Adrenal gland (tissue), 9 donors: ENCODE measurements at regions not wholly inside any gene's neighbourhood (a gene's known extent, or its start where the extent isn't known, plus 50 kb on each side); places are given as distances from the start of the nearest gene placed in this dataset.

Experiments used
- DNase-seq, 7 donors: peaks; one replicate each; pipeline ENCODE4 v3.0.0-alpha.2; 2019 to 2020
- H3K27ac ChIP-seq, 5 donors: fragments of 200-600 bp; sonication (generic) in 4 of 5; 1 replicate in 3 of 5; 2 replicates in 2 of 5; pipeline versions ENCODE4 v1.5.1 to v1.8.0; 2016 to 2020; ENCODE audit warnings: mild to moderate bottlenecking in 1 of 5
- H3K27me3 ChIP-seq: fragments of 200-600 bp; 2 replicates; pipeline ENCODE4 v1.8.0; 2021
- H3K36me3 ChIP-seq, 2 donors: fragments of 200-600 bp; replicated peaks in 1 of 2; 1 replicate in 1 of 2; 2 replicates in 1 of 2; pipeline versions ENCODE4 v1.5.1 to v1.8.0; 2018 to 2022
- H3K4me1 ChIP-seq, 2 donors: fragments of 200-600 bp; replicated peaks in 1 of 2; 1 replicate in 1 of 2; 2 replicates in 1 of 2; pipeline versions ENCODE4 v1.5.1 to v1.8.0; 2018 to 2021
- H3K4me3 ChIP-seq, 4 donors: fragments of 200-600 bp; sonication (generic) in 3 of 4; one replicate each; pipeline ENCODE4 v1.5.1; 2016 to 2018
- H3K9me3 ChIP-seq, 3 donors: fragments of 200-600 bp; sonication (generic) in 1 of 3; replicated peaks in 1 of 3; 1 replicate in 2 of 3; 2 replicates in 1 of 3; pipeline versions ENCODE4 v1.5.1 to v1.8.0; 2016 to 2021
- POLR2A ChIP-seq, 2 donors: fragments of 450-650 bp; IDR thresholded peaks; one replicate each; pipeline ENCODE4 v1.6.1; 2017; ENCODE audit warnings: antibody characterized with exemption in 2 of 2, mild to moderate bottlenecking in 2 of 2, moderate library complexity in 1 of 2
- WGBS, 4 donors: extraction: QIAGEN DNeasy Blood & Tissue Kit in 2 of 4; methylation state at CpG; one replicate each; pipeline versions ENCODE4 v1.1.5 to v1.1.7; 2013 to 2017; 5-methylcytosine and 5-hydroxymethylcytosine counted together
- intact Hi-C, 2 donors: fragments of 100-400 bp; cut with DNase I; formaldehyde crosslinking; loops; one replicate each; pipeline versions ENCODE4 v1.14.1 to v1.15.0; 2022 to 2023
- TF ChIP-seq, protein P1 (sequence below), 6 experiments: fragments of 450-650 bp in 4 of 6; fragments of 200-600 bp in 2 of 6; sonication (generic) in 1 of 6; IDR thresholded peaks; 1 replicate in 5 of 6; 2 replicates in 1 of 6; pipeline versions ENCODE4 v1.5.1 to v1.8.0; 2016 to 2021; ENCODE audit warnings: antibody characterized with exemption in 6 of 6, mild to moderate bottlenecking in 2 of 6, moderate library complexity in 1 of 6
- donor health status: healthy with polysubstance abuse.
- donor health status: Bipolar disorder and iron deficiency.
- donor health status: DM: yes; HTN: yes; CAD: no.
- donor health status: DM: no; HTN: no; CAD: no.
- donor health status: DM: no; HTN: no; CAD: no.

- no peaks in the 10 kb centered on the region for H3K36me3 ChIP-seq
- no peak for TF ChIP-seq POLR2A (IDR thresholded peaks at IDR 0.05)
- no peak for DNase-seq
- H3K4me1 ChIP-seq: no peaks in the 10 kb centered on the region
- H3K9me3 ChIP-seq: no peaks in the 10 kb centered on the region
- WGBS, 4 donors: 58 to 75% (median 60%) methylated on average over 2 of the region's 2 CpGs
- no peaks in the 10 kb centered on the region for H3K27me3 ChIP-seq
- H3K4me3 ChIP-seq: no peak overlapping the region
- H3K27ac ChIP-seq: no peak overlapping the region
- intact Hi-C loops: no loop called here
Observed at GRCh38 chr11:91097083-91097482, 874.2 kb upstream of the CHORDC1 start.

DNA sequence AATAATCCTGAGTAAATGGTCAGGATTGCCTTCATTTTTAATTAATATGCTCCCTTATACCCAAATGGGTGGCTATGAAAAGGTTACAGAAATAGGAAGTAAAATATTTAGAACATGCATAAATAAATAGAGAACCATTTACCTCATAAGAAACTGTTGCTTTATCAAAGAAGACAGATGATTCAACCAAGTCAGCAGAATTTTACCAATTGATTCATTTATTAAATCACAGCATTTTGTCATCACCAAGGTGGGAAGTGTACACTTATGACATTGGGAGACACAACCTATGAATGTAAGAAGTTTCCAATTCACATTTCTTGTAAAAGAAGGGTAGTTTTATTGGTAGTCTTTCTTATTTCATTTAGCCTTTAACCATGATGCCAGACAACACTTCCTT, 870.3 kb upstream of the CHORDC1 start:
- Histone ChIP-seq H3K27ac (no peak overlapping the region), H3K36me3 (no peaks in the 10 kb centered on the region), H3K4me3 (no peak overlapping the region), H3K27me3 (no peaks in the 10 kb centered on the region), H3K4me1 (no peaks in the 10 kb centered on the region), H3K9me3 (no peaks in the 10 kb centered on the region)
- intact Hi-C loops: no loop called here
- DNase-seq: no peak
- TF ChIP-seq, protein P1, sequence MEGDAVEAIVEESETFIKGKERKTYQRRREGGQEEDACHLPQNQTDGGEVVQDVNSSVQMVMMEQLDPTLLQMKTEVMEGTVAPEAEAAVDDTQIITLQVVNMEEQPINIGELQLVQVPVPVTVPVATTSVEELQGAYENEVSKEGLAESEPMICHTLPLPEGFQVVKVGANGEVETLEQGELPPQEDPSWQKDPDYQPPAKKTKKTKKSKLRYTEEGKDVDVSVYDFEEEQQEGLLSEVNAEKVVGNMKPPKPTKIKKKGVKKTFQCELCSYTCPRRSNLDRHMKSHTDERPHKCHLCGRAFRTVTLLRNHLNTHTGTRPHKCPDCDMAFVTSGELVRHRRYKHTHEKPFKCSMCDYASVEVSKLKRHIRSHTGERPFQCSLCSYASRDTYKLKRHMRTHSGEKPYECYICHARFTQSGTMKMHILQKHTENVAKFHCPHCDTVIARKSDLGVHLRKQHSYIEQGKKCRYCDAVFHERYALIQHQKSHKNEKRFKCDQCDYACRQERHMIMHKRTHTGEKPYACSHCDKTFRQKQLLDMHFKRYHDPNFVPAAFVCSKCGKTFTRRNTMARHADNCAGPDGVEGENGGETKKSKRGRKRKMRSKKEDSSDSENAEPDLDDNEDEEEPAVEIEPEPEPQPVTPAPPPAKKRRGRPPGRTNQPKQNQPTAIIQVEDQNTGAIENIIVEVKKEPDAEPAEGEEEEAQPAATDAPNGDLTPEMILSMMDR (IDR thresholded peaks at IDR 0.05): no peak
- no peak for TF ChIP-seq POLR2A (IDR thresholded peaks at IDR 0.05)

- Histone ChIP-seq H3K27me3 (no peaks in the 10 kb centered on the region), H3K4me3 (no peak overlapping the region), H3K36me3 (no peaks in the 10 kb centered on the region), H3K4me1 (no peaks in the 10 kb centered on the region), H3K9me3 (no peaks in the 10 kb centered on the region), H3K27ac (no peak overlapping the region)
- TF ChIP-seq POLR2A (IDR thresholded peaks at IDR 0.05): no peak
- TF ChIP-seq, protein P1 (IDR thresholded peaks at IDR 0.05): no peak
- intact Hi-C loops: no loop called here
- DNase-seq: no peak
Observed at GRCh38 chr11:91091563-91091962, 868.7 kb upstream of the CHORDC1 start.

DNA sequence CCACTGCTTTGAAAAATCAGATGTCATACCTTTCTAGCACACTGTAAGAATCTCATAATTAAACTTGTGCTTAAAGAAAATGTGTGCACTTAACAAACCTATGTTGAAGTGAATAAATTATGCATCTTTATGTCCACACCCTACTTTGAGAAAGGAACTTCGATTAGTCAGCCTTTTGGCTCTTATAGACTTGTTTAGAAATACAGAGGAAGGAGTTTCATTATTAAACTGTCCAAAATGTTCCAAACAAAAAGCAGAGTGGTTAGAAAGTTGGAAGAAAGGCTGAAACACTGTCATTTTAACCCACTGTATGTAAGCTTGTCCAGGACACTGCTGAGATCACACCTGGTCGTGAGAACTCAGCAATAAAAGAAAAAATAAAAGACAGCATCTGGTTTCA, 863.2 kb upstream of the CHORDC1 start:
- TF ChIP-seq, protein P1 (IDR thresholded peaks at IDR 0.05): no peak
- no peak for TF ChIP-seq POLR2A (IDR thresholded peaks at IDR 0.05)
- Histone ChIP-seq H3K4me3 (no peak overlapping the region), H3K27ac (no peak overlapping the region), H3K9me3 (no peaks in the 10 kb centered on the region), H3K4me1 (no peaks in the 10 kb centered on the region), H3K36me3 (no peaks in the 10 kb centered on the region), H3K27me3 (no peaks in the 10 kb centered on the region)
- WGBS, 4 donors: 69 to 74% (median 73%) methylated on average over 2 of the region's 2 CpGs
- DNase-seq: no peak
- intact Hi-C loops: no loop called here

GRCh38 chr11:91082255-91082654, 859.4 kb upstream of the CHORDC1 start:
- no peaks in the 10 kb centered on the region for H3K27me3 ChIP-seq
- DNase-seq: no peak
- intact Hi-C loops: no loop called here
- no peak for TF ChIP-seq POLR2A (IDR thresholded peaks at IDR 0.05)
- TF ChIP-seq, protein P1 (IDR thresholded peaks at IDR 0.05): no peak
- no peak overlapping the region for H3K27ac ChIP-seq
- no peak overlapping the region for H3K4me3 ChIP-seq
- H3K36me3 ChIP-seq: no peaks in the 10 kb centered on the region
- WGBS, 4 donors: 79 to 94% (median 86%) methylated on average over 1 of the region's 1 CpG
- no peaks in the 10 kb centered on the region for H3K4me1 ChIP-seq
- H3K9me3 ChIP-seq: no peaks in the 10 kb centered on the region
